OCI-LY3 (cell line): ENCODE measurements at regions not wholly inside any gene's neighbourhood (a gene's known extent, or its start where the extent isn't known, plus 50 kb on each side); places are given as distances from the start of the nearest gene placed in this dataset.

Experiments used
- CTCF ChIP-seq: fragments of 200-600, 300-600 bp; sonication (generic); IDR thresholded peaks from 2 replicates; pipeline ENCODE4 v1.5.1; 2014; ENCODE audit warnings: antibody characterized with exemption, low read length, low read depth
- EZH2phosphoT487 ChIP-seq: fragments of 200-600 bp; shearing (Covaris generic); IDR thresholded peaks from 2 replicates; pipeline ENCODE4 v1.6.1; 2018; ENCODE audit warnings: antibody characterized with exemption, mixed run types, low read depth

DNA sequence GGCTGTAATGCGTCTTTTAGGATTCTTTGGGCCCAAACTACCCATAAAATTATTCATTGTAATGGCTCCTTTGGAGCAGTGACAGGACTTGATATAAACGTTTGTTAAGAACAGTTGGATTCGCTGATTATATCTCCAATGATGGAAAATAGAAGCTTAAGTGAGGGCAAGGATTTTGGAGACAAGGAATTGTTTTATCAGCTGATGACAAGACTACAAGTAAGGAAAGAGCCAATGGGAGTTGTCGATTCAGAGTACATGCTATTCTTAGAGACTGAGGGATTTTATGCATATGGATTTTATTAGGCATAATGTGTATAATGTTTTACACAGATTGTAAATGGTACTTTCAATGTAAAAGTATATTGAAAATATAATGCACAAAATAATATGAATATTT lies 425.5 kb upstream of the RIOK2 start:
- TF ChIP-seq CTCF (no peak), EZH2phosphoT487 (no peak)
